SIG-M5 (cell line): ENCODE measurements at regions not wholly inside any gene's neighbourhood (a gene's known extent, or its start where the extent isn't known, plus 50 kb on each side); places are given as distances from the start of the nearest gene placed in this dataset.

Experiments
- DNase-seq: peaks from one replicate; lab custom pipeline; 2025; lab: John Stamatoyannopoulos, UW

GRCh38 chr2:60400462-60401246 lies 152.8 kb downstream of the BCL11A start:
- DNase-seq = no peak

GRCh38 chr2:60394463-60394862 lies 159.0 kb downstream of the BCL11A start:
- DNase-seq = no peak

- no peak for DNase-seq
Observed at GRCh38 chr2:60391649-60392375, 161.6 kb downstream of the BCL11A start.

- no peak for DNase-seq
Observed at GRCh38 chr2:60391230-60391629, 162.2 kb downstream of the BCL11A start.

GRCh38 chr2:60386436-60386835 lies 167.0 kb downstream of the BCL11A start:
- no peak for DNase-seq

- no peak for DNase-seq
Observed at GRCh38 chr2:60385648-60386047, 167.8 kb downstream of the BCL11A start.

- DNase-seq = no peak
Observed at GRCh38 chr2:60383401-60384143, 169.9 kb downstream of the BCL11A start.

- no peak for DNase-seq
Observed at GRCh38 chr2:60380411-60380810, 173.0 kb downstream of the BCL11A start.

- no peak for DNase-seq
Observed at GRCh38 chr2:60379684-60380083, 173.8 kb downstream of the BCL11A start.

GRCh38 chr2:60379216-60379615 lies 174.2 kb downstream of the BCL11A start:
- DNase-seq = no peak

- no peak for DNase-seq
Observed at GRCh38 chr2:60377825-60378224, 175.6 kb downstream of the BCL11A start.

GRCh38 chr2:60376252-60376651 lies 177.2 kb downstream of the BCL11A start:
- no peak for DNase-seq

GRCh38 chr2:60371681-60372080 lies 181.8 kb downstream of the BCL11A start:
- DNase-seq = no peak

GRCh38 chr2:60371219-60371618 lies 182.2 kb downstream of the BCL11A start:
- no peak for DNase-seq

- DNase-seq = no peak
Observed at GRCh38 chr2:60370814-60371213, 182.6 kb downstream of the BCL11A start.

- no peak for DNase-seq
Observed at GRCh38 chr2:60368456-60368855, 185.0 kb downstream of the BCL11A start.

GRCh38 chr2:60366135-60366712 lies 187.2 kb downstream of the BCL11A start:
- DNase-seq = no peak

GRCh38 chr2:60365556-60365955 lies 187.9 kb downstream of the BCL11A start:
- DNase-seq = no peak

- no peak for DNase-seq
Observed at GRCh38 chr2:60364491-60364890, 189.0 kb downstream of the BCL11A start.

- DNase-seq = no peak
Observed at GRCh38 chr2:60361498-60361897, 192.0 kb downstream of the BCL11A start.

- DNase-seq = no peak
Observed at GRCh38 chr2:60359569-60359968, 193.9 kb downstream of the BCL11A start.

GRCh38 chr2:60358476-60358875 lies 195.0 kb downstream of the BCL11A start:
- no peak for DNase-seq
